HCT116 (cell line): ENCODE measurements at regions not wholly inside any gene's neighbourhood (a gene's known extent, or its start where the extent isn't known, plus 50 kb on each side); places are given as distances from the start of the nearest gene placed in this dataset.

Experiments used
- CTCF ChIP-seq, 3 experiments: fragments of 200-600 bp in 1 of 3; sonication (generic) in 1 of 3; IDR thresholded peaks in 2 of 3; conservative IDR thresholded peaks in 1 of 3; 2 replicates each; pipeline ENCODE4 v1.5.1; 2012 to 2017; ENCODE audit warnings: low read depth in 2 of 3, low read length in 2 of 3, antibody characterized with exemption in 1 of 3, borderline replicate concordance in 1 of 3, control low read depth in 1 of 3, mild to moderate bottlenecking in 1 of 3, mixed read lengths in 1 of 3, mixed run types in 1 of 3, moderate library complexity in 1 of 3; ENCODE audit not compliant: insufficient read depth in 1 of 3
- EGR1 ChIP-seq: IDR thresholded peaks from 2 replicates; pipeline ENCODE4 v1.6.1; 2012; ENCODE audit warnings: low read depth
- ELF1 ChIP-seq: IDR thresholded peaks from 2 replicates; pipeline ENCODE4 v1.6.1; 2012; ENCODE audit warnings: low read depth, borderline replicate concordance
- EZH2 ChIP-seq: fragments of 200-600 bp; sonication (generic); IDR thresholded peaks from 2 replicates; pipeline ENCODE4 v1.6.1; 2017; ENCODE audit warnings: antibody characterized with exemption, mixed run types
- JUND ChIP-seq: IDR thresholded peaks from 2 replicates; pipeline ENCODE4 v1.6.1; 2012
- MAX ChIP-seq: IDR thresholded peaks from 2 replicates; pipeline ENCODE4 v1.6.1; 2012
- POLR2A ChIP-seq: IDR thresholded peaks from 2 replicates; pipeline ENCODE4 v1.7.0; 2011; ENCODE audit warnings: borderline replicate concordance; ENCODE audit not compliant: insufficient read depth, insufficient read length; ENCODE audit errors: extremely low read depth
- REST ChIP-seq: IDR thresholded peaks from 2 replicates; pipeline ENCODE4 v1.6.1; 2012; ENCODE audit warnings: low read depth
- SP1 ChIP-seq: IDR thresholded peaks from 2 replicates; pipeline ENCODE4 v1.6.1; 2012; ENCODE audit warnings: low read depth
- ZNF274 ChIP-seq: fragments of 200-500 bp; sonication (Bioruptor generic); IDR thresholded peaks from 2 replicates; pipeline ENCODE4 v1.6.1; 2014; ENCODE audit warnings: mild to moderate bottlenecking, low read depth, low read length, inconsistent platforms

DNA sequence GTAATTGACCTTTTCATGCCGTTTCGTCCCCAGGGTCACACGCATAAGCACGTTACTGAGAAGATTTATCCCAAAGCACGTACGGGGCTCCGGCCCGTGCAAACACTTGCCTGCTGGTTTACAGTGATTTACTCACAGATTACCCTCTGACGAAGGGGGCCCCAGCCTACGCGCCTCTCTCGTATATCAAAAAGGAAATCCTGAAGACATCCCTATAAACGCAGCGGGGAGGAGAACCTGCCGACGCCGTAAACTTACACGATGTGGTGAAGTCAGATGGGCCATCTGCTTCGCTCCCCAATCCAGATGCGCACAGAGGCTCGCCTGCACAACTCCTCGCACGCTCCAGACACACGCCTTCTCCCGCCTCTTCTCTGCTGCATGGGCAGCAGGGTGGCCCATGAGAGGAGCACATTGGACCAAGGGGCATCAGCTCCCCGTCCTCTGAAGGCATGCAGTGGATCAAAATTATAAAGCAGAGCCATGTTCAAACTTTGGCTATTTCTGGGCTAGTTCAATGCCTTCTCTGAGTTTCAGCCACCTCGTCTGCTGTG is 123.6 kb downstream of the MN1 start:
- no peak for TF ChIP-seq EGR1
- no peak for TF ChIP-seq CTCF (IDR thresholded peaks at IDR 0.05 in 2 of 3, conservative IDR thresholded peaks at IDR 0.05 in 1 of 3; ENCODE audit: borderline replicate concordance in 1 of 3, insufficient read depth in 1 of 3, low read depth in 2 of 3, low read length in 2 of 3)
- TF ChIP-seq SP1, result no peak
- no peak for TF ChIP-seq POLR2A
- TF ChIP-seq ZNF274, result no peak
- no peak for TF ChIP-seq REST
- TF ChIP-seq MAX, result no peak
- no peak for TF ChIP-seq EZH2
- no peak for TF ChIP-seq ELF1
- TF ChIP-seq JUND, result no peak
